GM19351 (cell line): ENCODE measurements at regions not wholly inside any gene's neighbourhood (a gene's known extent, or its start where the extent isn't known, plus 50 kb on each side); places are given as distances from the start of the nearest gene placed in this dataset.
"Not testable (repeated sequence)": the region's sequence is repeated elsewhere in the genome, so short reads cannot be mapped to it uniquely, and the experiment has no call there.

Experiments used
- ATAC-seq: cut with Tn5 transposase; IDR thresholded peaks from one replicate; pipeline ENCODE4 v1.9.1; 2021; ENCODE audit warnings: mild to moderate bottlenecking, moderate library complexity; ENCODE audit not compliant: unreplicated experiment

GRCh38 chr15:38726187-38726586 is 161.6 kb upstream of the RASGRP1 start:
- no peak for ATAC-seq

GRCh38 chr15:38733331-38733730 is 168.7 kb upstream of the RASGRP1 start:
- no peak for ATAC-seq

GRCh38 chr15:38740206-38740605 is 175.6 kb upstream of the RASGRP1 start:
- no peak for ATAC-seq

GRCh38 chr15:38743147-38743546 is 178.5 kb upstream of the RASGRP1 start:
- ATAC-seq: no peak

- no peak for ATAC-seq
Measured at GRCh38 chr15:38745126-38745525, 180.5 kb upstream of the RASGRP1 start.

- no peak for ATAC-seq
Measured at GRCh38 chr15:38745626-38746025, 181.0 kb upstream of the RASGRP1 start.

GRCh38 chr15:38746211-38746610 is 181.6 kb upstream of the RASGRP1 start:
- ATAC-seq: no peak

GRCh38 chr15:38748710-38749109 is 184.1 kb upstream of the RASGRP1 start:
- ATAC-seq: no peak

GRCh38 chr15:38750786-38751185 is 186.2 kb upstream of the RASGRP1 start:
- ATAC-seq: no peak

GRCh38 chr15:38755718-38756117 is 191.1 kb upstream of the RASGRP1 start:
- ATAC-seq: no peak

- ATAC-seq: no peak
Measured at GRCh38 chr15:38756441-38756840, 191.8 kb upstream of the RASGRP1 start.

GRCh38 chr15:38758043-38758442 is 193.4 kb upstream of the RASGRP1 start:
- ATAC-seq: no peak

- ATAC-seq: no peak
Measured at GRCh38 chr15:38761681-38762080, 197.1 kb upstream of the RASGRP1 start.

- no peak for ATAC-seq
Measured at GRCh38 chr15:38768970-38769369, 204.4 kb upstream of the RASGRP1 start.

GRCh38 chr15:38769492-38769891 is 204.9 kb upstream of the RASGRP1 start:
- no peak for ATAC-seq

- ATAC-seq: not testable (repeated sequence)
Measured at GRCh38 chr15:38774076-38774475, 209.5 kb upstream of the RASGRP1 start.

GRCh38 chr15:38781196-38781595 is 216.6 kb upstream of the RASGRP1 start:
- no peak for ATAC-seq

- no peak for ATAC-seq
Measured at GRCh38 chr15:38782156-38782555, 217.5 kb upstream of the RASGRP1 start.

GRCh38 chr15:38788918-38789317 is 224.3 kb upstream of the RASGRP1 start:
- ATAC-seq: no peak

GRCh38 chr15:38789566-38789965 is 225.0 kb upstream of the RASGRP1 start:
- no peak for ATAC-seq

GRCh38 chr15:38793206-38793810 is 228.7 kb upstream of the RASGRP1 start:
- no peak for ATAC-seq

- no peak for ATAC-seq
Measured at GRCh38 chr15:38795471-38796245, 231.0 kb upstream of the RASGRP1 start.

GRCh38 chr15:38796589-38796988 is 232.0 kb upstream of the RASGRP1 start:
- ATAC-seq: no peak
